Left forelimb (tissue), 1 donor: ENCODE measurements at regions not wholly inside any gene's neighbourhood (a gene's known extent, or its start where the extent isn't known, plus 50 kb on each side); places are given as distances from the start of the nearest gene placed in this dataset.

Experiments used
- DNase-seq: peaks from one replicate; pipeline ENCODE4 v3.0.0-alpha.2; 2018; ENCODE audit warnings: low spot score

DNA sequence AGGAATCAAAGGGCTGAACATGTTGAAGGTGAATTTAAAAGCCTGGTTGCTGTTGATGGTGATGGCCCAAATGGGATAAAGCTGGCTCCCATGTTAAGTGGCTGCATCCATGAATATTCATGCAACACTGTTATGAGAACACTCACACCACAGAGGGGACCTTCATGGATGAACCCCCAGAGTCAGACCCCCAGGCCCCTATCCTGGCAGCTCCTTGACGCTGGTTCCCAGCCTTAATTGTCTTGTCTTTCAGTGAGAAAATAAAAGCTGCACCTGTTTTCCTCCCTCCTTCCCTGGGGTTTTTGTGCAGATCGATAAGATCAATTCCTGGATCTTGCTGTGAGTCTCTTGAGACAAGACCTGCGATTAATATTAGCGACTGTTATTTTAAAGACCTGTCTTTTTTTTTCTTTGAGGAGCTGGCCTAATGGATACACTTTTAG lies 371.7 kb downstream of the ICE1 start:
- no peak for DNase-seq

- no peak for DNase-seq
Observed at GRCh38 chr5:5793242-5794117, 371.0 kb downstream of the ICE1 start.

DNA sequence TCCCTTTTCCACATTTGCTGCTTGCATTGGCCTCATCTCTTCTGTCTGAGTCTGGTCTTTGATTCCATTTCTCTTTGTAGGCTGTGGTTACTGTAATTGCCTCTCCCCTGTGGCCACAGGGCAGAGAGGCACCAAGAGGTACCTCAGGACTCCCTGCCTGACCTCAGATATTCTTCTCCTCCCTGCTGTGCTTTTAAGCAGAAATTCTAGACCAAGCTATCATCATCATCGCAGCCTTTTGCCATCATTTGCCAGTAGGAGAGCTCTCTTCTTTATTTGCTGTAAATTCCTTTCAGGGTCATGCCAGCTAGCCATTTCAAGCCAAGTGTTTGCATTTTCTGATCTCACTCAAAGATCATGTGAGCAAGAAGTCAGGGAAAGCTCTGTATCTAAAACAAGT lies 369.6 kb downstream of the ICE1 start:
- DNase-seq: no peak

DNA sequence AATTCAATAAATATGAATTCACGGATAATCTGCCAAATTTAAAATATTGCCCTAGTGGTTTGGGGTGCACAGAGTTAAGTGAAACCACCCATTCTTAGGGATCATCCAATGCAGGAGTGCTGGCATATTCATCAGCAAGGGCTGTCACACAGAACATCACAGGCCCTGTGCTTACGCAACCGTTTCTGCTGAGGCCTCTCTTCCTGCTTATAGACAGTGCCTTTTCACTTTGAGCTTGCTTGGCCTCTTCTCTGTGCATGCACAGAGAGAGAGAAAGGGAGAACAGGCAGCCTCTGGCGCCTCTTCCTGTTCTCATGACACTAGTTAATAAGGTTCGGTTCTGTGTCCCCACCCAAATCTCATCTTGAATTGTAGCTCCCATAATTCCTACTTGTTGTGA lies 366.3 kb downstream of the ICE1 start:
- no peak for DNase-seq

DNA sequence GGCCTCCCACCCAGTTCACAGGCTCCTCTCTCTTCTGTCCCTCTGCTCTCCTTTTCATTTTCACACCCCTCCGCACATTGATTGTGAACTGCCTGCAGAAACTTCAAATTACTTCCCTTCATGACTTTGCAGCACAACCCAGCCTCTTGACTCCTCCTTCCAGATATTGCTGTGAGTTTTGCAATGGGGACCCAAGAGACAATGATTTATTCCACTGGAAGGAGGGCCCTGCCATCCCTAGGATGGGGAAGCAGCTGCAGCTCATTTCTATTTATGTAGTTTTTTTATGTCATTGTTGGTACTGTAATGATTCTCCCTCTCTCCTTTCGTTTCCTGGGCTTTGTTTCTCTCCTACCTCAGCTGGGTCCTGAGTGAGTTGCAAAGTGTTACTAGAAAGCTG lies 364.9 kb downstream of the ICE1 start:
- no peak for DNase-seq

DNA sequence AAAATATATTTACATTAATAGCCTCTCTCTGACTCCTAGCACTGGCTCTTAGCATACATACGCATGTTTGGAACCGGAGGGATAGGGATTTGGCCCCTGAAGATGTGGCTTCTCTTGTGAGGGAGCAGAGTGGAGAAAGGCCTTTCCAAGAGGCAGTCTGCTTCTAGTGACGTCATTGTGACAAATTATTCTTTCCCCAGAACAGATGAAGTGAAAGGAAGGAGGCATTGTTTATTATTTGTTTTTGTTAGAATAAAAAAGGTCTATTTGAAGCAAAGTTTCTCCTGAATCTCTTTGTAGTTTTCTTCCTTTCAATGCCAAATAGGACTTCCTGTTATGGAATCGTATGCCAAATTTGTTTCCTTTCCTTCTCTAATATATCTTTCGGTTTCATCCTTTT lies 361.6 kb downstream of the ICE1 start:
- DNase-seq: no peak

DNA sequence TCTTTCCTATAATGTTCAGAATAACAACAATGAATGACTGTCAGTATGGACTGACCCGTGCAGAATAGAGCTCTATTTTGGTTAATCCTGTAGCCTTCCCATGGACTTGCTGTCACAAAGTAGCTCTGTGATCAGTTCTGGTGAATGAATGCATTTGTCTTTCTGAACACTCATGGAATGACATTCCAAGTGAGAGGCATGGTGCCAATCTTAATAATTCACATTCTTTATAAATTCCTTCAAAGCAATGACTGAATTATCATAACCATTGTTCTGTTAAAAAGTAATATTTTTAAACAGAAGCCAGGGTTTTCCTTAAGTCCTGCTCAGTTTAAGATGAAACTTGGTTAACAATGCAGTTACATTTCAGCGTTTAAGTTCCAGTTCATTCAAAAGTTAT lies 360.5 kb downstream of the ICE1 start:
- DNase-seq: no peak

GRCh38 chr5:5782402-5782801 lies 359.9 kb downstream of the ICE1 start:
- DNase-seq: no peak

DNA sequence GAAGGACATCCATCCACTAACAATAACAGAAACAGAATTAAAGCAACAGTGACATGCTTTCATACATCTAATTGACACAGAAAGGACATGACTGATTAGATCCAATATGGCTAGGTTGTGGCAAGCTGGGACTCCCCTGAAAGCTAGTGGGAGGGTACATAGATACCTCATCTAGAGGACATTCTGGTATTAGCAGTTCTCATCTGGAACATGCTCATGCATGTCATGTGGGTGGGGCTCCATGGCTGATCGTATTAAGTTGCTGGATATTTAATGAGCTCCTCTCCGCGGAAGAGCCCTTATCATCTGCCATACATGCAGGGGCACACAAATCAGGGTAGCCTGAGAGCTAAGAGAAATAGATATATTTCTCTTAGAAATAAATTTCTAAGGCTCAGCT lies 358.9 kb downstream of the ICE1 start:
- DNase-seq: no peak

- no peak for DNase-seq
Observed at GRCh38 chr5:5780253-5780652, 357.8 kb downstream of the ICE1 start.

GRCh38 chr5:5777013-5777412 lies 354.5 kb downstream of the ICE1 start:
- no peak for DNase-seq

GRCh38 chr5:5772202-5772601 lies 349.7 kb downstream of the ICE1 start:
- DNase-seq: no peak

GRCh38 chr5:5770825-5771224 lies 348.3 kb downstream of the ICE1 start:
- no peak for DNase-seq

DNA sequence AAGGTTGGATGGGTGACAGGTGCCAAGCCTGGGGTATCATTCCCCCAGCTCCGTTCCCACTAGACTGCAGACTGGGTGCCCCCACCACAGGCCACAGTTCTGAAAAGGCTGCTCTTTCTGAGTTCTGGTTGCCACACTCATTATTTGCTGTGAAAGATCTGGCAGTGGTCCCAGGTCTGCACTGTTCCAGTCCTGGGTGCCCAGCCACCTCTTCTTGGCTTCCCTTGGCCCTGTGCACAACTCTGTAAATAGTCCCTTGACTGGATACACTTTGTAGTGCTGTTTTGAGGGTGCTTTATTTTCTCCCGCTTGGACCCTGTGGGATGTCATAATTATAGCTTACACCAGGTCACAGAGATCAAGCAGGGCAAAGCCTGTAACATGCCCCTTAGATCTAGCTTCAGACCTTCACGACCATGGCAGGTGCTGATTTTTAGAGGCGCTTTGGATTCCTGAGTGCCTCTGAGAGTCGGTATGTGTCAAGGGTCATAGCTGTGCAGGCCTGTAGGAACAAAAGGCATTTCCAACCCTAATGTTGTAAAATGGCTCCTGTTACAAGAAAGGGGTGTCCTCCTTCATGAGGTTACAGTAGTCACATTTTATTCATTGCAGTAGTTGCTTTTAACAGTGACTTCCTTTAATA lies 344.9 kb downstream of the ICE1 start:
- DNase-seq: no peak

DNA sequence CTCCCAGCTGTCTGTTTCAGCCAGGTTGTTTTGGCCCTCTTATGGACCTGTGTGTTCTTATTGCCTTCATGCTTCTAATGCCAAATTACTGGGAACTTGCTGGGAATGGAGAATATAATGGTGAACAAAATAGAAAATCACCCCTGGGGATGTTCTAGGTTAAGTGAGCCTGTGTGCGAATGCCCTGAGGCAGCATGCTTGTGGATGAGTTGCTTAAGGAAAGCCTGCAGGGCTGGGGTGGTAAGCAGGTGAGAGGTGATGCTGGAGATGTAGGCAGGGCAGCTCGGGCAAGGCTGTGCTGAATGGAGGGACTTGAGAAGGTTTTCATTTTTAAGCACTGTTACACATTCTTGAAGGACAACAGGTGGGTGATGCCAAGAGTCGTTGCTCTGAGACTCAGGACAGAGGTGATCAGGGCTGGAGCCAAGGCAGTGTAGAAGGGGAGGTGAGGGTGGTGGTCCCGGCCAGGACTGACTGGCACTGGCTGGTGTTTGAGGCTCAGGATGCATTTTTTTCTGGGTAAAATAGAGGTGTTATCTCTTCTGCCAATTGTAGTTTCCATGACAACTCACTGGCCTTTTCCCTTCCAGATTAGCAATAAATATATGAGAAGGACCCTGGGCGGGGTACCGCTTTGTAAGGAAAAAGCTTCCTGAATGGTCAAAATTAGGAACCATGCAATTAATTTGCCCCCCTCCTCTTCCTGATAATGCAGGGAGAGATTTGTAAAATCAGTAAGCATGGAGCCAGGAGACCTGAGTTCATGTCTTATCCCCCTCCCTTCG lies 342.8 kb downstream of the ICE1 start:
- DNase-seq: no peak

- no peak for DNase-seq
Observed at GRCh38 chr5:5764246-5764645, 341.8 kb downstream of the ICE1 start.

DNA sequence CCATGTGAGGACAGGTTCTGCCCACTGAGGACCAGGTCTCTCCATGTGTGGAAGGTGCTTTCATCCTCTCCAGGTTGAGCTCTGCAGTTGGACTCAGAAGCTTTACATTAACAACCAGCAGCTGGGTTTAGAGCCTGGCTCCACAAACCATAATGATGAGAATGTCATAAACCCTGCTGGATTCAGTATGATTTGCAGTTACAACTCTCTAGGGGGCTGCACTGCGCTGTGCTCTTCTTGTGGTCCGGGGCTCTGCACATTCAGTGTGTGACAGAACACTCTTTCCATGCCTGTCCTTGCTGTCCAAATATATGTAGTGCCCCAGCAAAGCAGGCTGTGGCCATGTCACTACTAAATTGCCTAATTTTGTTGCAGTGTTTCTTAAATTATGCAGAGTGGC lies 334.3 kb downstream of the ICE1 start:
- no peak for DNase-seq

GRCh38 chr5:5755888-5756287 lies 333.4 kb downstream of the ICE1 start:
- no peak for DNase-seq

DNA sequence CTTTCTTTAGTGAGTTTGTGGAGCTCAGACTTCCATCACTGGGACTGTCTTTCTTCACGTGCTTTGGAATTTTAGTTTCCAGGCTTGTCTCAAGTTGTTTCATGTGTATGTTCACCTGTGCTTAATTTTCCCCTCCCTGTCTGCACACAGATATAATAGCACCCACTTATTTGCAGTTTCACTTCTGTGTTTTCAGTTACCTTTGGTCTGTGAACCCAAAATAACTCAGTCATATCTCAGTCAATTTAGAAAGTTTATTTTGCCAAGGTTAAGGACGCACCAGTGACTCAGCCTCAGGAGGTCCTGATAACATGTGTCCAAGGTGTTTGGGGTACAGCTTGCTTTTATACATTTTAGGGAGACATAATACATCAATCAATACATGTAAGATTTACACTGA lies 330.4 kb downstream of the ICE1 start:
- DNase-seq: no peak

DNA sequence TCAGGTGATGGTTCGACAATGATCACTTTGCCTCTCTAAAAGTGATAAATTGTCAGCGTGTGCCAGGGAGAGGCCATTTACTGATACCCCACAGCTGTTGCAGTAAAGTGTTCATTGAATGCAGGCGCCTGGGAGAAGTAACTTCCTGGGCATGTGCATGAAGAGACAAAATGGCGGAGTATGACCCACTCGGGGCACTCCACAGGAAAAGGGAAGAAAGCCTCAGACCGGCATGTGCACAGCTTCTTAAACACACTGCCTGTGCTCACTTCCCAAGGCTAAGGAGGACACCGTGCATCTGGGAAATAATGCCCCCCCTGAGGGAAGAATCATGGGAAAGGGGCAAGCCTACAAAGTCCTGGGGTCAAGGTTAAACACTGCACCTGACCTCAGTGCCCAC lies 329.5 kb downstream of the ICE1 start:
- DNase-seq: no peak

DNA sequence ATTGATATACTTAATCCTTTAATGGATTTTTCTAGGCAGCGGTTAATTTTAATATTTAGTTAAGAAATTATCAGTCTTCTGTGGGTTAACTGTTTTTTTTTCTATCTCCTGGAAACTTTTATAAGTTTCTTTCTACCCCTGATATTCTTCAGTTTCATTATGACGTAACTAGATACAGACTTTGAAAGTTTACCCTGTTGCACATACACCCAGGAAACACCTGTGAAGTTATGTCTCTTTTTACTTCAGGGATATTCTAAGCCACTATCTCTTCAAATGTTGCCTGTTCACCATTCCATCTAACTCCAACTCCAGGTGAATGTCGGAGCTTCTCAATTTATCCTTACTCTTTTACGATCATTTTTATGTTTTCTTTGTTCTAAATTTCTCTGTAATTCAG lies 329.0 kb downstream of the ICE1 start:
- no peak for DNase-seq

- DNase-seq: no peak
Observed at GRCh38 chr5:5741418-5741817, 318.9 kb downstream of the ICE1 start.

DNA sequence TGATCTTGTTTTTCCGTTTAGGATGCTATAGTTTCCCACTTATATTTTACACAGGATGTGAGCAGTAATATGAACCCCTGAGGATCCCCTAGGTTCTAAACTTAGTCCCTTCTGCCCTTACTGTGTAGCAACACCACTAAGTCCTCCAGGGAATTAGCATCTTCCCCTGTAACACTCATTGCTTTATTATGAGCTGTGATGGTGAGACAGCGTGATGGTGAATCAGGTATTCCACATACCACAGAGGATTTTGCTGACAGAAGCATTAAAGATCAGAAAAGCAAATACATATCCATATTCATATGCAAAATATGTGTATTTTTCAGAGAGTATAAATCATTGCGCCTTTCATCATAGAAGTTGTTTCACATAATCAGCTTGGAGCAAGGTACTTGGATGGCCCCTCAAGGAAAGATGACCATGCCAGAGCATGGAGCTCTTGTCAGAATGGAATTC lies 317.0 kb downstream of the ICE1 start:
- no peak for DNase-seq
